PFSK-1 (cell line): ENCODE measurements at regions not wholly inside any gene's neighbourhood (a gene's known extent, or its start where the extent isn't known, plus 50 kb on each side); places are given as distances from the start of the nearest gene placed in this dataset.

ENCODE experiments used
- FOXP2 ChIP-seq: optimal IDR thresholded peaks from 2 replicates; pipeline ENCODE3; 2011; ENCODE audit warnings: borderline replicate concordance, control low read depth, inconsistent platforms; ENCODE audit not compliant: insufficient read depth; ENCODE audit errors: extremely low read length, extremely low read depth
- POLR2AphosphoS5 ChIP-seq: IDR thresholded peaks from 2 replicates; pipeline ENCODE4 v1.6.1; 2012; ENCODE audit warnings: low read depth, mild to moderate bottlenecking, control low read depth, low read length, moderate library complexity
- REST ChIP-seq, 2 experiments: IDR thresholded peaks; 2 replicates each; pipeline versions ENCODE4 v1.6.1 to v1.8.0; 2011 to 2012; ENCODE audit warnings: low read depth in 2 of 2, low read length in 2 of 2, control low read depth in 1 of 2, inconsistent platforms in 1 of 2, mild to moderate bottlenecking in 1 of 2, moderate library complexity in 1 of 2; ENCODE audit not compliant: insufficient read depth in 1 of 2
- SIN3A ChIP-seq: IDR thresholded peaks from 2 replicates; pipeline ENCODE4 v1.6.1; 2012; ENCODE audit warnings: mild to moderate bottlenecking, low read length, moderate library complexity, borderline replicate concordance; ENCODE audit not compliant: insufficient read depth
- TAF1 ChIP-seq: IDR thresholded peaks from 2 replicates; pipeline ENCODE4 v1.6.1; 2012; ENCODE audit warnings: low read length, control low read depth, borderline replicate concordance; ENCODE audit not compliant: insufficient read depth

DNA sequence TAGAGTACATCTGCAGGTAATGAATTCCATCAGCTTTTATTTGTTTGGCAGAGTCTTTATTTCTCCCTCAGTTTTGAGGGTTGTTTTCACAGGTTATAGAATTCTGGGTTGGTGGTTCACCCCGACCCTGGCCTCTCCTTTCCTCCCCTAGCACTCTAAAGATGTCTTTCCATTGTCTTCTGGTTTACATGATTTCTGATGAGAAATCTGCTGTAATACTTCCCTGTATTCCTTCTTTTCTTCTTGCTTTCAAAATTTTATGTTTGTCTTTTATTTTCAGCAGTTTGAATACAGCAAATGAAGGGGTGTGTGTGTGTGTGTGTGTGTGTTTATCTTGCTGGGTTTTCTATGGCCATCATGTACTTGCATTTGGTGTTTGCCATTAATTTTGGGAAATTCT lies 312.0 kb upstream of the RPS23 start:
- TF ChIP-seq POLR2AphosphoS5 (no peak), SIN3A (no peak), FOXP2 (no peak), TAF1 (no peak), REST (IDR thresholded peaks at IDR 0.05; ENCODE audit: insufficient read depth in 1 of 2, low read depth in 2 of 2, low read length in 2 of 2) (no peak)

DNA sequence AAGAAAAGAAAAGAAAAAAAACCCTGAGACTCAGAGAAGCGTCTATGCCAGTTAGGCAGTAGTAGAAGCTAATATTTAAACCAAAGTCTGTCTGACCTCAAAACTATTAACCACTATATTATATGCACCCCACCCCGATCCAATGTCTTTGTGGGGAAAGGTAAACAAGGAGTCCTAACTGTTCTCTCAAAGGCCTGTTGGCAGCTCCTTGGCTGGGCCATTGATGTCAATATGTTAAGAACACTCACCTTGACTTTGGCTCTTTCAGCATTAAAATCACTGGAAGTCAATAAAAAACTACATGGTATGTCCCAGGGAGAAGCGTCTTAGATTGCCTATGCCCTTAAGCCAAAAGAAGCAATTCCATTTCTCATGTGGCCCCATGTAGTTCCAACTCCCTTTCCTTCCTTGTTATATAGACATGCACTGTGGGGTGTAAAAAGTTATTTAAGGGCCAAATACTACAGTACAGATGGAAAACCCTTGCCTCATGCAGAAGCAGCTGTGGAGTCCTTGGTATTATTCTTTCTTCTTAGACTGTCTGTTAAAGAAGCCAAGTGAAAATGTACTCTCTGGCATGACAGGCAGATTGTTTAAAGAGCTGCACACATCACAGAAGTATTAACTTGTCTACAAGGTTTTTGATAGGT lies 308.6 kb upstream of the RPS23 start:
- no peak for TF ChIP-seq SIN3A
- TF ChIP-seq REST (IDR thresholded peaks at IDR 0.05; ENCODE audit: insufficient read depth in 1 of 2, low read depth in 2 of 2, low read length in 2 of 2) = no peak
- TF ChIP-seq POLR2AphosphoS5 = no peak
- no peak for TF ChIP-seq FOXP2
- no peak for TF ChIP-seq TAF1

GRCh38 chr5:82586181-82586580 lies 308.0 kb upstream of the RPS23 start:
- TF ChIP-seq TAF1 = no peak
- TF ChIP-seq REST (IDR thresholded peaks at IDR 0.05; ENCODE audit: insufficient read depth in 1 of 2, low read depth in 2 of 2, low read length in 2 of 2) = no peak
- no peak for TF ChIP-seq SIN3A
- no peak for TF ChIP-seq FOXP2
- TF ChIP-seq POLR2AphosphoS5 = no peak

DNA sequence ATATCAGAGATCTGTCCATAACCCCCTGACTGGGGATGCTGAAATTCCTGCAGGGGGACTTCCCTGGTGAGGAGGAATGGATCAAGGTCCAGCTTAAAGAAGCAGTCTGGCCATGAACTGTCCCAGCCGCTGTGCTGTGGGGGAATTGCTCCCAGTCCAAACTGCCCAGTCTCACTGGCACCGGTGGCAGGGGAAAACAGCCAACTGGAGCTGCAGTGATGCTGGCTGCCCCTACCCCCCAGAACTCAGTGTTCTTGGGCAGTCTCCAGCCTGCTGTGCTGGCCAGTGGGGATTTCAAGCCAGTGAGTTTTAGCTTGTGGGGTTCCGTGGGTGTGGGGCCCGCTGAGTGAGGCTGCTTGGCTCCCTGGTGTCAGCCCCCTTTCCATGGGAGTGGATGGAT lies 306.5 kb upstream of the RPS23 start:
- TF ChIP-seq POLR2AphosphoS5 (no peak), REST (IDR thresholded peaks at IDR 0.05; ENCODE audit: insufficient read depth in 1 of 2, low read depth in 2 of 2, low read length in 2 of 2) (no peak), TAF1 (no peak)

DNA sequence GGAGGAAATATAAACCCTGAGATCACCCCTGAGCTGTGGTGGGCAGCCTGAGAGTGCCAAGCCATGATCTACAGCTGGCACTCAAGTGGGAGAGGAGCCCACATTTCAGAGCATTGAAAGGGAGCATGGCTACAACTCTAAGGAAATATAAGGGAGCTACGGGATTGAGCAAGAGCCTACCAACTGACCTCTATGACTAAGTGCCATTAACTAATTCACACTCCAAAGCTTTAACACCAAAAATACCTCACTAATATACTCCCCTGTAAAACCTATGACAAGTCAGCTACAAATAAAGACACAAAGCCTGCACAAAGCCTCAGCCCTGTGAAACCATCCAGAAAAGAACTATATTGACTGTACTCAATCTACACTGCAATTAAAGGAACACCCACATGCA lies 286.8 kb upstream of the RPS23 start:
- no peak for TF ChIP-seq REST (IDR thresholded peaks at IDR 0.05; ENCODE audit: insufficient read depth in 1 of 2, low read depth in 2 of 2, low read length in 2 of 2)
- no peak for TF ChIP-seq TAF1
- no peak for TF ChIP-seq POLR2AphosphoS5
- no peak for TF ChIP-seq SIN3A
- TF ChIP-seq FOXP2 = no peak
